ENCODE measurements at regions not wholly inside any gene's neighbourhood (a gene's known extent, or its start where the extent isn't known, plus 50 kb on each side); places are given as distances from the start of the nearest gene placed in this dataset.

DNA sequence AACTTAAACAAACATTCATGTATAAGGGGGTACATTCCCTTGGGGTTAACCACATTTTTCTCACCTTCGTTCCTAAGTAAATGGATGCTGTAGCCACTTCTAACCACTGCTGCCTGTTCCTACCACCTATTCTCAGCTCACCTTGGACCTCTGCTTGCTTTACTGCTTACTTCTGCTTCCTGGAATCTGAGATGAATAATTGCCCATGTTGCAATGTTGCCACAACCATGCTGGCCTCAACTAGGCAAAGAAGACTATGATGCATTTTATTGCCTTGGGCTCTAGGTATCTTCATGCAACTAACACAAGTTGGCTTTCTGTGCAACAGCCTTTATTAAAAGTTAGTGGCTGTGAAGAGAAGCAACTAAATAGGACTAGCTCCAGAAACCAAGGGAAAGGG, 106.3 kb upstream of the TCF4 start:
- TF ChIP-seq, protein P1, sequence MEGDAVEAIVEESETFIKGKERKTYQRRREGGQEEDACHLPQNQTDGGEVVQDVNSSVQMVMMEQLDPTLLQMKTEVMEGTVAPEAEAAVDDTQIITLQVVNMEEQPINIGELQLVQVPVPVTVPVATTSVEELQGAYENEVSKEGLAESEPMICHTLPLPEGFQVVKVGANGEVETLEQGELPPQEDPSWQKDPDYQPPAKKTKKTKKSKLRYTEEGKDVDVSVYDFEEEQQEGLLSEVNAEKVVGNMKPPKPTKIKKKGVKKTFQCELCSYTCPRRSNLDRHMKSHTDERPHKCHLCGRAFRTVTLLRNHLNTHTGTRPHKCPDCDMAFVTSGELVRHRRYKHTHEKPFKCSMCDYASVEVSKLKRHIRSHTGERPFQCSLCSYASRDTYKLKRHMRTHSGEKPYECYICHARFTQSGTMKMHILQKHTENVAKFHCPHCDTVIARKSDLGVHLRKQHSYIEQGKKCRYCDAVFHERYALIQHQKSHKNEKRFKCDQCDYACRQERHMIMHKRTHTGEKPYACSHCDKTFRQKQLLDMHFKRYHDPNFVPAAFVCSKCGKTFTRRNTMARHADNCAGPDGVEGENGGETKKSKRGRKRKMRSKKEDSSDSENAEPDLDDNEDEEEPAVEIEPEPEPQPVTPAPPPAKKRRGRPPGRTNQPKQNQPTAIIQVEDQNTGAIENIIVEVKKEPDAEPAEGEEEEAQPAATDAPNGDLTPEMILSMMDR (IDR thresholded peaks at IDR 0.05 in 2 of 3, conservative IDR thresholded peaks at IDR 0.05 in 1 of 3; ENCODE audit: control insufficient read depth in 2 of 3, extremely low read depth in 1 of 3, insufficient read depth in 1 of 3, low read depth in 3 of 3, low read length in 3 of 3), result no peak
- TF ChIP-seq TAF1 (IDR thresholded peaks at IDR 0.05; ENCODE audit: borderline replicate concordance, low read depth, low read length), result no peak
- TF ChIP-seq NFIC (IDR thresholded peaks at IDR 0.05; ENCODE audit: low read depth, low read length), result no peak
- no peak for TF ChIP-seq POLR2AphosphoS5 (IDR thresholded peaks at IDR 0.05; ENCODE audit: low read length)
- TF ChIP-seq, protein P2, sequence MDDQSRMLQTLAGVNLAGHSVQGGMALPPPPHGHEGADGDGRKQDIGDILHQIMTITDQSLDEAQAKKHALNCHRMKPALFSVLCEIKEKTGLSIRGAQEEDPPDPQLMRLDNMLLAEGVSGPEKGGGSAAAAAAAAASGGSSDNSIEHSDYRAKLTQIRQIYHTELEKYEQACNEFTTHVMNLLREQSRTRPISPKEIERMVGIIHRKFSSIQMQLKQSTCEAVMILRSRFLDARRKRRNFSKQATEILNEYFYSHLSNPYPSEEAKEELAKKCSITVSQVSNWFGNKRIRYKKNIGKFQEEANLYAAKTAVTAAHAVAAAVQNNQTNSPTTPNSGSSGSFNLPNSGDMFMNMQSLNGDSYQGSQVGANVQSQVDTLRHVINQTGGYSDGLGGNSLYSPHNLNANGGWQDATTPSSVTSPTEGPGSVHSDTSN (IDR thresholded peaks at IDR 0.05; ENCODE audit: insufficient replicate concordance, low read depth, low read length), result no peak
- TF ChIP-seq PAX5 (IDR thresholded peaks at IDR 0.05; ENCODE audit: borderline replicate concordance, low read depth, low read length), result no peak
